HepG2 (cell line): ENCODE measurements at regions not wholly inside any gene's neighbourhood (a gene's known extent, or its start where the extent isn't known, plus 50 kb on each side); places are given as distances from the start of the nearest gene placed in this dataset.

Experiments used
- ATAC-seq: fragments of 200-7000 bp; cut with Tn5 transposase; 3 replicates; pipeline ENCODE4 v1.9.1; 2020; ENCODE audit warnings: mild to moderate bottlenecking, moderate library complexity
- BruUV-seq: library from RNA; stranded (reverse); fragments of 400-500 nt; replicated peaks from 2 replicates; lab custom pipeline; 2021; lab: Mats Ljungman, UMichigan
- CTCF ChIA-PET: fragments of 300-600 bp; formaldehyde crosslinking; extraction: SDS; loops from one replicate; lab custom pipeline; 2021; ENCODE audit warnings: low total read pairs, inconsistent platforms, low intra/inter-chr PET ratio; lab: Yijun Ruan, JAX
- POLR2A ChIA-PET: fragments of 350-600 bp; sonication (Branson Sonifier 250); formaldehyde crosslinking; loops from one replicate; lab custom pipeline; 2020; ENCODE audit warnings: antibody characterized with exemption, inconsistent platforms; lab: Yijun Ruan, JAX
- DNase-seq: peaks from one replicate; pipeline ENCODE4 v3.0.0-alpha.2; 2015; ENCODE audit warnings: low spot score
- FAIRE-seq: peaks from 3 replicates; lab custom pipeline; 2011; peaks lifted over from hg19 to GRCh38; lab: Jason Lieb, UNC
- H2AFZ ChIP-seq: one replicate; pipeline ENCODE4 v1.6.1; 2011; ENCODE audit warnings: low read length, inconsistent platforms
- H3K27ac ChIP-seq: fragments of 300-600 bp; 3 replicates; pipeline ENCODE4 v1.8.0; 2011; ENCODE audit warnings: mixed run types, mild to moderate bottlenecking, mixed read lengths, low read length, inconsistent platforms; ENCODE audit not compliant: insufficient read depth; ENCODE audit errors: extremely low read length
- H3K27me3 ChIP-seq, 2 experiments: fragments of 200-600 bp in 1 of 2; 2 replicates in 1 of 2; 3 replicates in 1 of 2; pipeline versions ENCODE4 v1.6.0 to v1.8.0; 2011; ENCODE audit warnings: low read length in 2 of 2, mild to moderate bottlenecking in 2 of 2, moderate library complexity in 2 of 2, inconsistent platforms in 1 of 2; ENCODE audit not compliant: insufficient read depth in 2 of 2, control insufficient read depth in 1 of 2
- H3K36me3 ChIP-seq, 2 experiments: fragments of 200-600 bp in 1 of 2; replicated peaks in 1 of 2; 2 replicates in 1 of 2; 3 replicates in 1 of 2; pipeline versions ENCODE4 v1.5.1 to v1.8.0; 2011; ENCODE audit warnings: low read length in 2 of 2, inconsistent platforms in 1 of 2; ENCODE audit not compliant: insufficient read depth in 2 of 2, control insufficient read depth in 1 of 2
- H3K4me1 ChIP-seq: 2 replicates; pipeline ENCODE4 v1.5.1; 2012; ENCODE audit warnings: low read length, inconsistent platforms; ENCODE audit not compliant: insufficient read depth
- H3K4me2 ChIP-seq: 2 replicates; pipeline ENCODE4 v1.6.0; 2011; ENCODE audit warnings: low read depth, low read length, inconsistent platforms
- H3K4me3 ChIP-seq, 3 experiments: fragments of 200-600 bp in 1 of 3; sonication (generic), shearing (Covaris generic) in 1 of 3; replicated peaks in 1 of 3; 2 replicates each; pipeline ENCODE4 v1.5.1; 2011 to 2016; ENCODE audit warnings: low read length in 3 of 3, inconsistent platforms in 2 of 3, low read depth in 2 of 3, mild to moderate bottlenecking in 2 of 3, control low read depth in 1 of 3, mixed read lengths in 1 of 3; ENCODE audit not compliant: insufficient read depth in 1 of 3
- H3K79me2 ChIP-seq: one replicate; pipeline ENCODE4 v1.6.1; 2011; ENCODE audit warnings: low read length, inconsistent platforms; ENCODE audit not compliant: insufficient read depth
- H3K9ac ChIP-seq: 2 replicates; pipeline ENCODE4 v1.6.0; 2011; ENCODE audit warnings: mild to moderate bottlenecking, low read depth, low read length, inconsistent platforms; ENCODE audit not compliant: insufficient read depth
- H3K9me3 ChIP-seq: 2 replicates; pipeline ENCODE4 v1.5.1; 2012; ENCODE audit warnings: mild to moderate bottlenecking, low read length
- H4K20me1 ChIP-seq: 2 replicates; pipeline ENCODE4 v1.6.0; 2011; ENCODE audit warnings: inconsistent platforms, mild to moderate bottlenecking, low read length, moderate library complexity; ENCODE audit not compliant: insufficient read depth
- AKAP8 ChIP-seq: sonication (generic); formaldehyde crosslinking; IDR thresholded peaks from 2 replicates; pipeline ENCODE4 v1.5.1; 2020; ENCODE audit warnings: mild to moderate bottlenecking, missing genetic modification reagents
- ERF ChIP-seq: IDR thresholded peaks from 2 replicates; pipeline ENCODE4 v1.6.1; 2018; ENCODE audit warnings: missing biosample characterization, missing genetic modification reagents
- FOSL1 ChIP-seq: sonication (generic); formaldehyde crosslinking; IDR thresholded peaks from 2 replicates; pipeline ENCODE4 v1.9.0; 2021; ENCODE audit warnings: missing genetic modification reagents, borderline replicate concordance
- GABPB1 ChIP-seq: IDR thresholded peaks from 2 replicates; pipeline ENCODE4 v1.6.1; 2016; ENCODE audit warnings: mild to moderate bottlenecking, missing genetic modification reagents, moderate library complexity, missing compliant biosample characterization
- HMG20A ChIP-seq: IDR thresholded peaks from 2 replicates; pipeline ENCODE4 v1.6.1; 2016; ENCODE audit warnings: borderline replicate concordance
- POLR2G ChIP-seq: fragments of 200-400 bp; formaldehyde crosslinking; IDR thresholded peaks from 2 replicates; pipeline ENCODE4 v1.6.1; 2018; ENCODE audit warnings: mild to moderate bottlenecking, low read depth, low read length, moderate library complexity
- SIN3A ChIP-seq: IDR thresholded peaks from 2 replicates; pipeline ENCODE4 v1.6.1; 2011; ENCODE audit warnings: low read depth, mild to moderate bottlenecking, control low read depth, low read length, borderline replicate concordance
- ZNF263 ChIP-seq: sonication (generic); formaldehyde crosslinking; IDR thresholded peaks from 2 replicates; pipeline ENCODE4 v1.4.0; 2020; ENCODE audit warnings: missing genetic modification reagents
- ZNF383 ChIP-seq: sonication (generic); formaldehyde crosslinking; IDR thresholded peaks from 2 replicates; pipeline ENCODE4 v1.4.0; 2020; ENCODE audit warnings: missing genetic modification reagents, mild to moderate bottlenecking, borderline replicate concordance
- ZNF792 ChIP-seq: IDR thresholded peaks from 2 replicates; pipeline ENCODE4 v1.6.1; 2016
- WGBS: methylation state at CpG from one replicate; pipeline ENCODE4 v1.1.6; 2017; ENCODE audit warnings: low lambda C conversion rate; 5-methylcytosine and 5-hydroxymethylcytosine counted together
- in situ Hi-C: cut with HindIII; loops from 2 replicates; pipeline ENCODE4 v1.10.0; 2017; ENCODE audit warnings: low pct_unique_long_range_greater_than_20kb; ENCODE audit not compliant: extremely low pct_ligation_motif_present
- intact Hi-C: fragments of 100-400 bp; cut with micrococcal nuclease; formaldehyde crosslinking; loops from one replicate; pipeline ENCODE4 v1.10.0; 2022; ENCODE audit not compliant: unreplicated experiment
- TF ChIP-seq, protein P1 (sequence below): sonication (generic); formaldehyde crosslinking; conservative IDR thresholded peaks from 2 replicates; pipeline ENCODE4 v1.8.0; 2022; ENCODE audit warnings: low read depth, missing genetic modification reagents

DNA sequence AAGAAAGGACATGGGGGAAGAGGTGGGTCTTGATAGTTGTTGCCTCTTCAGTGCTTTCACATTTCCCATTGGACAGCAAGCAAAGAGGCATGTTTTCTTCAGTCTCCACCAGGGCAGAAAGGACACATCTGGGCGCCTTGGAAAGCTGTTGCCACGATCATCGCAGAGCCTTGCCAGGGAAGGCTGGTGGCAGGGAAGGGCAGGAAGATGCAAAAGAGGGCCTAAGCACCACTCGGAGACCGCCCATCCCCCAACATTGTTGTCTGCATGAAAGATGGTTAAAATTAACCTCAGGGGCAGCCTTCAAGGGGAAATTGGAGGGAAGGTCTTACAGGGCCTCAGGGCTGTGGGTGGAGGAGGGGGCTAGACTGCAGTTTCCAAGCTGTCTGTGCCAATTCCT, 114.2 kb downstream of the SOX9 start:
- POLR2A ChIA-PET, result interaction anchor here (0.6 kb wide), 1 partner anchor 59 kb away, joined by 6 read pairs; no protein-coding TSS in a partner anchor
- Histone ChIP-seq H3K4me3 (no peak overlapping the region), H3K27ac (no peak overlapping the region), H3K27me3 (peaks cover 4 to 26% of the 10 kb centered on the region in 2 experiments; a peak in 4 of 5 replicates), H3K79me2 (no peaks in the 10 kb centered on the region), H2AFZ (no peak overlapping the region), H3K9ac (no peak overlapping the region), H3K4me1 (peaks cover 18% of the 10 kb centered on the region), H3K36me3 (no peaks in the 10 kb centered on the region), H3K9me3 (no peaks in the 10 kb centered on the region), H4K20me1 (no peaks in the 10 kb centered on the region), H3K4me2 (no peak overlapping the region)
- FAIRE-seq (no peak), DNase-seq (no peak), ATAC-seq (no peak)
- no TSS peak for BruUV-seq
- TF ChIP-seq HMG20A (no peak), ZNF263 (CRISPR knock-in tag) (no peak), ERF (CRISPR knock-in tag) (no peak), POLR2G (no peak), AKAP8 (CRISPR knock-in tag) (no peak), ZNF383 (CRISPR knock-in tag) (no peak), FOSL1 (CRISPR knock-in tag) (no peak), GABPB1 (CRISPR knock-in tag) (no peak), SIN3A (no peak), ZNF792 (CRISPR knock-in tag) (no peak)
- TF ChIP-seq, protein P1, sequence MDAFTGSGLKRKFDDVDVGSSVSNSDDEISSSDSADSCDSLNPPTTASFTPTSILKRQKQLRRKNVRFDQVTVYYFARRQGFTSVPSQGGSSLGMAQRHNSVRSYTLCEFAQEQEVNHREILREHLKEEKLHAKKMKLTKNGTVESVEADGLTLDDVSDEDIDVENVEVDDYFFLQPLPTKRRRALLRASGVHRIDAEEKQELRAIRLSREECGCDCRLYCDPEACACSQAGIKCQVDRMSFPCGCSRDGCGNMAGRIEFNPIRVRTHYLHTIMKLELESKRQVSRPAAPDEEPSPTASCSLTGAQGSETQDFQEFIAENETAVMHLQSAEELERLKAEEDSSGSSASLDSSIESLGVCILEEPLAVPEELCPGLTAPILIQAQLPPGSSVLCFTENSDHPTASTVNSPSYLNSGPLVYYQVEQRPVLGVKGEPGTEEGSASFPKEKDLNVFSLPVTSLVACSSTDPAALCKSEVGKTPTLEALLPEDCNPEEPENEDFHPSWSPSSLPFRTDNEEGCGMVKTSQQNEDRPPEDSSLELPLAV (CRISPR knock-in tag), result no peak
- intact Hi-C loops (no loop called here), in situ Hi-C loops (no loop called here)
- WGBS, result 77% methylated on average over 5 of the region's 5 CpGs
- CTCF ChIA-PET, result no interaction called here
